ENCODE measurements at regions not wholly inside any gene's neighbourhood (a gene's known extent, or its start where the extent isn't known, plus 50 kb on each side); places are given as distances from the start of the nearest gene placed in this dataset.

GRCh38 chr11:90842681-90843080 lies 619.8 kb upstream of the CHORDC1 start:
- TF ChIP-seq EZH2phosphoT487 (IDR thresholded peaks at IDR 0.05; ENCODE audit: low read length) (no peak), CTCF (IDR thresholded peaks at IDR 0.05; ENCODE audit: low read length) (no peak)
